Prostate gland (tissue), 2 donors: ENCODE measurements at regions not wholly inside any gene's neighbourhood (a gene's known extent, or its start where the extent isn't known, plus 50 kb on each side); places are given as distances from the start of the nearest gene placed in this dataset.

ENCODE experiments used
- DNase-seq: peaks from one replicate; pipeline ENCODE4 v3.0.0-alpha.2; 2019; ENCODE audit warnings: low spot score
- H3K27ac ChIP-seq, 2 donors: fragments of 200-600 bp; sonication (generic); 2 replicates each; pipeline ENCODE4 v1.5.1; 2017 to 2019
- H3K27me3 ChIP-seq: fragments of 200-600 bp; sonication (generic); replicated peaks from 2 replicates; pipeline ENCODE4 v1.5.1; 2019; ENCODE audit not compliant: insufficient read depth
- H3K36me3 ChIP-seq, 2 donors: fragments of 200-600 bp; sonication (generic); 1 replicate in 1 of 2; 2 replicates in 1 of 2; pipeline versions ENCODE4 v1.5.1 to v1.8.1; 2017 to 2019
- H3K4me1 ChIP-seq: fragments of 200-600 bp; sonication (generic); replicated peaks from 2 replicates; pipeline ENCODE4 v1.5.1; 2019
- H3K4me3 ChIP-seq, 2 donors: fragments of 200-600 bp; sonication (generic); 2 replicates each; pipeline ENCODE4 v1.5.1; 2017 to 2019
- H3K9me3 ChIP-seq: fragments of 200-600 bp; sonication (generic); 2 replicates; pipeline ENCODE4 v1.5.1; 2017
- POLR2A ChIP-seq: fragments of 450-650 bp; IDR thresholded peaks from one replicate; pipeline ENCODE4 v1.6.1; 2016; ENCODE audit warnings: antibody characterized with exemption, mild to moderate bottlenecking
- POLR2AphosphoS5 ChIP-seq: sonication (generic); formaldehyde crosslinking; IDR thresholded peaks from one replicate; pipeline ENCODE4 v1.6.1; 2017; ENCODE audit warnings: antibody characterized with exemption
- WGBS: methylation state at CpG from one replicate; pipeline ENCODE4 v1.1.5; 2018; 5-methylcytosine and 5-hydroxymethylcytosine counted together
- intact Hi-C: fragments of 100-400 bp; cut with DNase I; formaldehyde crosslinking; loops from one replicate; pipeline ENCODE4 v1.14.2; 2022
- TF ChIP-seq, protein P1 (sequence below), 4 experiments: fragments of 200-600 bp in 2 of 4; fragments of 450-650 bp in 2 of 4; sonication (generic) in 2 of 4; IDR thresholded peaks; 1 replicate in 3 of 4; 2 replicates in 1 of 4; pipeline ENCODE4 v1.5.1; 2016 to 2019; ENCODE audit warnings: antibody characterized with exemption in 4 of 4, mild to moderate bottlenecking in 2 of 4, moderate library complexity in 2 of 4

DNA sequence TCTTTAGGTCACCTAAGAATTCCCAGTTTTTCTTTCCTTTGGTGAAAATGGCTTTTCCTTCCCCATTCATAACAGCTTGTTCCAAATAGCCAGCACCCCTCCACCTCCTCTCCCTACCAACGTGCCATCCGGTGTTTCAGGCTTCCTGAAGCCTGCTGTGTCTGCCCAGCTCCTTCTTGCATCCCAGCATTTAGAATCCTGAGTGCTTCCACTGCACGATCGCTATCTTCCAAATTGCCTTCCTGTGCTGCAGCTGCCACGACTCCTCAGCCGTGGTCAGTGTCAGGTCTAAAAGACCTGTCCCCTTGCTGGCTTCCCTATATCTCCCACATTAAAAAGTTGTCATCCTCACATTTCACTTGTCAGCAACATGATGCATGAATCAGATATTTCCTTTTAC, 550.3 kb upstream of the JARID2 start:
- intact Hi-C loops = no loop called here
- DNase-seq = no peak
- H3K4me1 ChIP-seq = no peaks in the 10 kb centered on the region
- H3K9me3 ChIP-seq = no peaks in the 10 kb centered on the region
- no peak overlapping the region for H3K27ac ChIP-seq
- 58% methylated on average over 6 of the region's 6 CpGs for WGBS
- H3K27me3 ChIP-seq = no peaks in the 10 kb centered on the region
- TF ChIP-seq POLR2A (no peak), POLR2AphosphoS5 (no peak)
- TF ChIP-seq, protein P1, sequence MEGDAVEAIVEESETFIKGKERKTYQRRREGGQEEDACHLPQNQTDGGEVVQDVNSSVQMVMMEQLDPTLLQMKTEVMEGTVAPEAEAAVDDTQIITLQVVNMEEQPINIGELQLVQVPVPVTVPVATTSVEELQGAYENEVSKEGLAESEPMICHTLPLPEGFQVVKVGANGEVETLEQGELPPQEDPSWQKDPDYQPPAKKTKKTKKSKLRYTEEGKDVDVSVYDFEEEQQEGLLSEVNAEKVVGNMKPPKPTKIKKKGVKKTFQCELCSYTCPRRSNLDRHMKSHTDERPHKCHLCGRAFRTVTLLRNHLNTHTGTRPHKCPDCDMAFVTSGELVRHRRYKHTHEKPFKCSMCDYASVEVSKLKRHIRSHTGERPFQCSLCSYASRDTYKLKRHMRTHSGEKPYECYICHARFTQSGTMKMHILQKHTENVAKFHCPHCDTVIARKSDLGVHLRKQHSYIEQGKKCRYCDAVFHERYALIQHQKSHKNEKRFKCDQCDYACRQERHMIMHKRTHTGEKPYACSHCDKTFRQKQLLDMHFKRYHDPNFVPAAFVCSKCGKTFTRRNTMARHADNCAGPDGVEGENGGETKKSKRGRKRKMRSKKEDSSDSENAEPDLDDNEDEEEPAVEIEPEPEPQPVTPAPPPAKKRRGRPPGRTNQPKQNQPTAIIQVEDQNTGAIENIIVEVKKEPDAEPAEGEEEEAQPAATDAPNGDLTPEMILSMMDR (IDR thresholded peaks at IDR 0.05) = no peak
- H3K4me3 ChIP-seq = no peak overlapping the region
- no peaks in the 10 kb centered on the region for H3K36me3 ChIP-seq

DNA sequence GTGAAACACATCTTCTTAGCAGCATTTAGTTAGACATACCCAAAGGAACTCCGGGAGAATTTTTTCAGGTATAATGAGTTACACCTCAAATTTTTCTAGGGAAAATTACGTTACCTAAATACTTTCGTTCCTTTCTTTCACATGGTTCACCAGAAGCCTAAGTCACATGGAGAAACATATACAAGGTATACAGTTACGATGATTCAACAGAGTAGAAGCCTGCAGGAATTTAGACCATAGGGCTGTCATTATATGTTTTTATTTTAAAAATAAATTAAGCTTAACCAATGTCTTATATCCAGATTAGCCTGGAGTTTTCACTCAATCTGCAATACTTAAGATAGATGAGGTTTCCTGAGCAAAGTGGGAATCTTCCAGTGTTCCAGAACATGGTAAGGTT, 549.5 kb upstream of the JARID2 start:
- Histone ChIP-seq H3K27ac (no peak overlapping the region), H3K27me3 (no peaks in the 10 kb centered on the region), H3K36me3 (no peaks in the 10 kb centered on the region), H3K9me3 (no peaks in the 10 kb centered on the region), H3K4me1 (no peaks in the 10 kb centered on the region), H3K4me3 (no peak overlapping the region)
- DNase-seq = no peak
- TF ChIP-seq, protein P1 (IDR thresholded peaks at IDR 0.05) = no peak
- TF ChIP-seq POLR2AphosphoS5 (no peak), POLR2A (no peak)
- intact Hi-C loops = no loop called here
- WGBS = 96% methylated on average over 4 of the region's 4 CpGs

DNA sequence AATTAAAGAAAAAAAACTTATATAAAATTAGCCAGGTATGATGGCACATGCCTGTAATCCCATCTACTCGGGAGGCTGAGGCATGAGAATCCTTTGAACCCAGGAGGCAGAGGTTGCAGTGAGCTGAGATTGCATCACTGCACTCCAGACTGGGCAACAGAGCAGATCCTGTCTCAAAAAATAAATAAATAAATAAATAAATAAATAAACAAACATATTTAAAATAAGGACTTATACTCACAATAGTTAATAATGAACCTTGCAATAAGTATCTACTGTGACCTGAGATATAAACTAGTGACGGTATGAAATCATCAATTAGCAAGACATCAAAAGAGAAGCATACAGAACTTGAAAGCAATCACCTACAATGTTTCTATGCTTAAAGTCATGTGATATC, 548.4 kb upstream of the JARID2 start:
- WGBS = 91% methylated on average over 2 of the region's 2 CpGs
- no peaks in the 10 kb centered on the region for H3K4me1 ChIP-seq
- no peak for TF ChIP-seq POLR2AphosphoS5
- TF ChIP-seq, protein P1 (IDR thresholded peaks at IDR 0.05) = no peak
- no peak for TF ChIP-seq POLR2A
- H3K9me3 ChIP-seq = no peaks in the 10 kb centered on the region
- H3K27ac ChIP-seq = no peak overlapping the region
- intact Hi-C loops = no loop called here
- no peaks in the 10 kb centered on the region for H3K36me3 ChIP-seq
- H3K27me3 ChIP-seq = no peaks in the 10 kb centered on the region
- H3K4me3 ChIP-seq = no peak overlapping the region
- no peak for DNase-seq

DNA sequence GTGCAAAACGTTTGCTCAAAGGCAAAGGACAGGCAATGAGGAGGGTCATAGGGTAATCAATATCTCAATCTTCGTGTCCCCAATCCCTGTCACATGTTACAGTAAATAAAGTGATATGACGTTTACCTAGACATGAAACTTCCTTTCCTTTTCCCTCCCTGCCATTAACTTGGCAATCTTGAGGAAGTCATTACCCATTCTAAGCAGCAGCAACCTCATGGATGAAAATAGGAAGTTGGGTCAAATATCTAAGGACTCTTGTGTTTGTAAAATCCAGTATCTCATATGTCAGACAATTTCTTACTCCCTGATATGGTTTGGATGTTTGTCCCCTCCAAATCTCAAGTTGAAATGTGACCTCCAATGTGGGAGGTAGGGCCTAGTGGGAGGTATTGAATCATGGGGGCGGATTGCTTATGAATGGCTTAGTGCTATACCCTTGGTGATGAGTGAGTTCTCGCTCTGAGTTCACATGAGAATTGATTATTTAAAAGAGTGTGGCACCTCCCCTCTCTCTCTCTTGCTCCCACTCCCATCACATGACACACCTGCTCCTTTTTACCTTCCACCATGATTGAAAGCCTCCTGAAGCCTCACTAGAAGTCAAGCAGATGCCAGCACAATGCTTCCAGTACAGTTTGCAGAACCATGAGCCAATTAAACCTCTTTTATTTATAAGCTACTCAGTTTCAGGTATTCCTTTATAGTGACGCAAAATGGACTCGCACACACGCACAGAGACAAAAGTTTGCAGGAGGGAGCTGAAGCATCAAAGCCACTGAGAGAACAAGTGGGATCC, 545.9 kb upstream of the JARID2 start:
- H3K9me3 ChIP-seq = no peaks in the 10 kb centered on the region
- intact Hi-C loops = no loop called here
- WGBS = 95% methylated on average over 8 of the region's 8 CpGs
- no peaks in the 10 kb centered on the region for H3K4me1 ChIP-seq
- no peaks in the 10 kb centered on the region for H3K27me3 ChIP-seq
- H3K27ac ChIP-seq = no peak overlapping the region
- no peaks in the 10 kb centered on the region for H3K36me3 ChIP-seq
- no peak overlapping the region for H3K4me3 ChIP-seq
- TF ChIP-seq, protein P1 (IDR thresholded peaks at IDR 0.05) = no peak
- TF ChIP-seq POLR2A = no peak
- TF ChIP-seq POLR2AphosphoS5 = no peak
- no peak for DNase-seq

DNA sequence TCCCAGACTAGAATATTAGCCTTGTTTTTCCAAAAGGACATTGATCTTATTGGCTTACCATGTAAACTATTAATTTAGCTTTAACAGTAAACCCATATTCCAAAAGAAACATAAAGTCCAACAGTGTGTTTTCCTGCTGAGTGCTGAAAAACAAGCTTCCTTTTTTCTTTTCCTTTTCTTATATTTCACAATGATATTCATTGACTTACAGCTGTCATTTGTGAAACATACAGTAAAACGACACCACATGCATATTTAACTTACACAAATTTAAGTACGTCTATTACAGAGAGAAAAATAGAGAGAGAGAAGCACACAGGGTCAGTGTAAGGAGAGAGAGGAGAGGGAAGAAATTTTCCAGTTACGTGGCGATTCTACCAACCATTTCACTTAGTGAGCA, 543.9 kb upstream of the JARID2 start:
- H3K27me3 ChIP-seq = no peaks in the 10 kb centered on the region
- no peak overlapping the region for H3K4me3 ChIP-seq
- TF ChIP-seq POLR2A (no peak), POLR2AphosphoS5 (no peak)
- TF ChIP-seq, protein P1 (IDR thresholded peaks at IDR 0.05) = no peak
- H3K4me1 ChIP-seq = peaks cover 5% of the 10 kb centered on the region
- no peaks in the 10 kb centered on the region for H3K9me3 ChIP-seq
- intact Hi-C loops = no loop called here
- H3K27ac ChIP-seq = no peak overlapping the region
- DNase-seq = no peak
- WGBS = 86% methylated on average over 4 of the region's 4 CpGs
- no peaks in the 10 kb centered on the region for H3K36me3 ChIP-seq
